Astrocyte (in vitro differentiated cells and primary cell): ENCODE measurements at regions not wholly inside any gene's neighbourhood (a gene's known extent, or its start where the extent isn't known, plus 50 kb on each side); places are given as distances from the start of the nearest gene placed in this dataset.

ENCODE experiments used
- DNase-seq: peaks from one replicate; pipeline ENCODE4 v3.0.0-alpha.2; 2010; ENCODE audit warnings: low read depth
- FAIRE-seq: peaks from 2 replicates; lab custom pipeline; 2011; peaks lifted over from hg19 to GRCh38; lab: Jason Lieb, UNC
- H2AFZ ChIP-seq: 2 replicates; pipeline ENCODE4 v1.6.0; 2012; ENCODE audit warnings: low read depth, low read length, inconsistent platforms
- H3K27ac ChIP-seq: 2 replicates; pipeline ENCODE4 v1.5.1; 2011; ENCODE audit warnings: low read depth, low read length, inconsistent platforms
- H3K27me3 ChIP-seq: 2 replicates; pipeline ENCODE4 v1.6.0; 2011; ENCODE audit warnings: low read length, inconsistent platforms; ENCODE audit not compliant: insufficient read depth
- H3K36me3 ChIP-seq: 2 replicates; pipeline ENCODE4 v1.5.1; 2011; ENCODE audit warnings: low read length, inconsistent platforms; ENCODE audit not compliant: insufficient read depth
- H3K4me1 ChIP-seq: 2 replicates; pipeline ENCODE4 v1.5.1; 2011; ENCODE audit warnings: low read length, inconsistent platforms; ENCODE audit not compliant: insufficient read depth
- H3K4me2 ChIP-seq: 2 replicates; pipeline ENCODE4 v1.6.0; 2012; ENCODE audit warnings: low read length, inconsistent platforms
- H3K4me3 ChIP-seq: 2 replicates; pipeline ENCODE4 v1.5.1; 2011; ENCODE audit warnings: low read depth, mild to moderate bottlenecking, low read length, inconsistent platforms; ENCODE audit not compliant: insufficient read depth
- H3K79me2 ChIP-seq: 2 replicates; pipeline ENCODE4 v1.6.0; 2012; ENCODE audit warnings: mild to moderate bottlenecking, low read length, inconsistent platforms; ENCODE audit not compliant: insufficient read depth
- H3K9ac ChIP-seq: 2 replicates; pipeline ENCODE4 v1.6.0; 2012; ENCODE audit warnings: mild to moderate bottlenecking, low read length, inconsistent platforms
- H3K9me3 ChIP-seq: 2 replicates; pipeline ENCODE4 v1.5.1; 2012; ENCODE audit warnings: low read depth, mild to moderate bottlenecking, low read length, inconsistent platforms; ENCODE audit not compliant: insufficient read depth
- H4K20me1 ChIP-seq: 2 replicates; pipeline ENCODE4 v1.6.0; 2012; ENCODE audit warnings: low read length, inconsistent platforms; ENCODE audit not compliant: insufficient read depth
- H3K27ac Mint-ChIP-seq: one replicate; pipeline ENCODE4 v1.8.0; 2021; ENCODE audit warnings: mild to moderate bottlenecking, mixed read lengths; ENCODE audit not compliant: unreplicated experiment
- H3K27me3 Mint-ChIP-seq: one replicate; pipeline ENCODE4 v1.8.0; 2021; ENCODE audit warnings: low read depth, mixed read lengths; ENCODE audit not compliant: unreplicated experiment
- H3K36me3 Mint-ChIP-seq: one replicate; pipeline ENCODE4 v1.8.0; 2021; ENCODE audit warnings: low read depth, mixed read lengths; ENCODE audit not compliant: unreplicated experiment
- H3K4me1 Mint-ChIP-seq: one replicate; pipeline ENCODE4 v1.8.0; 2021; ENCODE audit warnings: low read depth, mixed read lengths; ENCODE audit not compliant: unreplicated experiment
- H3K4me3 Mint-ChIP-seq: one replicate; pipeline ENCODE4 v1.8.0; 2021; ENCODE audit warnings: mild to moderate bottlenecking, moderate library complexity, mixed read lengths; ENCODE audit not compliant: unreplicated experiment
- H3K9me3 Mint-ChIP-seq: one replicate; pipeline ENCODE4 v1.8.0; 2021; ENCODE audit warnings: mild to moderate bottlenecking, mixed read lengths; ENCODE audit not compliant: unreplicated experiment
- EZH2 ChIP-seq: IDR thresholded peaks from 2 replicates; pipeline ENCODE4 v1.6.1; 2012; ENCODE audit warnings: mild to moderate bottlenecking, low read length, inconsistent platforms; ENCODE audit not compliant: insufficient read depth
- TF ChIP-seq, protein P1 (sequence below): IDR thresholded peaks from 2 replicates; pipeline ENCODE4 v1.5.1; 2011; ENCODE audit warnings: low read depth, mild to moderate bottlenecking, inconsistent platforms, low read length, moderate library complexity; ENCODE audit not compliant: insufficient read depth

- DNase-seq (no peak), FAIRE-seq (no peak)
- H3K27ac ChIP-seq: no peak overlapping the region
- Mint-ChIP-seq H3K4me3 (no peak overlapping the region), H3K4me1 (peaks cover 18% of the 10 kb centered on the region), H3K36me3 (no peaks in the 10 kb centered on the region), H3K9me3 (no peaks in the 10 kb centered on the region), H3K27ac (no peak overlapping the region), H3K27me3 (no peaks in the 10 kb centered on the region)
- H3K9ac ChIP-seq: no peak overlapping the region
- no peak for TF ChIP-seq EZH2
- TF ChIP-seq, protein P1, sequence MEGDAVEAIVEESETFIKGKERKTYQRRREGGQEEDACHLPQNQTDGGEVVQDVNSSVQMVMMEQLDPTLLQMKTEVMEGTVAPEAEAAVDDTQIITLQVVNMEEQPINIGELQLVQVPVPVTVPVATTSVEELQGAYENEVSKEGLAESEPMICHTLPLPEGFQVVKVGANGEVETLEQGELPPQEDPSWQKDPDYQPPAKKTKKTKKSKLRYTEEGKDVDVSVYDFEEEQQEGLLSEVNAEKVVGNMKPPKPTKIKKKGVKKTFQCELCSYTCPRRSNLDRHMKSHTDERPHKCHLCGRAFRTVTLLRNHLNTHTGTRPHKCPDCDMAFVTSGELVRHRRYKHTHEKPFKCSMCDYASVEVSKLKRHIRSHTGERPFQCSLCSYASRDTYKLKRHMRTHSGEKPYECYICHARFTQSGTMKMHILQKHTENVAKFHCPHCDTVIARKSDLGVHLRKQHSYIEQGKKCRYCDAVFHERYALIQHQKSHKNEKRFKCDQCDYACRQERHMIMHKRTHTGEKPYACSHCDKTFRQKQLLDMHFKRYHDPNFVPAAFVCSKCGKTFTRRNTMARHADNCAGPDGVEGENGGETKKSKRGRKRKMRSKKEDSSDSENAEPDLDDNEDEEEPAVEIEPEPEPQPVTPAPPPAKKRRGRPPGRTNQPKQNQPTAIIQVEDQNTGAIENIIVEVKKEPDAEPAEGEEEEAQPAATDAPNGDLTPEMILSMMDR: no peak
- H3K4me2 ChIP-seq: no peak overlapping the region
- no peaks in the 10 kb centered on the region for H3K4me1 ChIP-seq
- no peaks in the 10 kb centered on the region for H3K36me3 ChIP-seq
- H3K4me3 ChIP-seq: no peak overlapping the region
- H4K20me1 ChIP-seq: no peaks in the 10 kb centered on the region
- H3K79me2 ChIP-seq: no peaks in the 10 kb centered on the region
- H3K27me3 ChIP-seq: no peaks in the 10 kb centered on the region
- H2AFZ ChIP-seq: no peak overlapping the region
- no peaks in the 10 kb centered on the region for H3K9me3 ChIP-seq
These were observed 308.8 kb upstream of the TRPC7 start for GRCh38 chr5:136674178-136674577.

DNA sequence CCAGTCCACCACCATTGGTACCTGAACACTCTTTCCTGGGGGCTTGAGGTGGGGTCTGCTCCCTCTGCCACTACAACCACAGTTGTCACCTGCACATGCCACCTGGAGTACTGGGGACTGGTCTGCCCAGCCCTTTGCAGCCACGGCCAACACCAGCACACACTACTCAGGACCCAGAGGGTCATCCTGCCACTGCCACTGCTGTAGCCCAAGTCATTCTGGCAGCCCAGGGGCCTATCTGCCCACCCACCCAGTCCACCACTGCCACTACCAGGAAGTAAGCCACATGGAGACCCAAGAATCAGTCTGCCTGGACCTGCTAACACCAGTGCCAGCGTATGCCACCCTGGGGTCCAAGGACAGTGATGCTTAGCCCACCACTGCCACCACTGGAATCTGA lies 302.4 kb upstream of the TRPC7 start:
- Mint-ChIP-seq H3K36me3 (no peaks in the 10 kb centered on the region), H3K4me3 (no peak overlapping the region), H3K27ac (no peak overlapping the region), H3K27me3 (no peaks in the 10 kb centered on the region), H3K4me1 (no peaks in the 10 kb centered on the region), H3K9me3 (no peaks in the 10 kb centered on the region)
- Histone ChIP-seq H3K79me2 (no peaks in the 10 kb centered on the region), H4K20me1 (no peaks in the 10 kb centered on the region), H3K27ac (no peak overlapping the region), H3K9ac (no peak overlapping the region), H3K9me3 (no peaks in the 10 kb centered on the region), H3K4me2 (no peak overlapping the region), H3K27me3 (no peaks in the 10 kb centered on the region), H3K36me3 (no peaks in the 10 kb centered on the region), H3K4me1 (no peaks in the 10 kb centered on the region), H2AFZ (no peak overlapping the region), H3K4me3 (no peak overlapping the region)
- TF ChIP-seq EZH2: no peak
- TF ChIP-seq, protein P1: no peak
- DNase-seq: no peak
- no peak for FAIRE-seq

DNA sequence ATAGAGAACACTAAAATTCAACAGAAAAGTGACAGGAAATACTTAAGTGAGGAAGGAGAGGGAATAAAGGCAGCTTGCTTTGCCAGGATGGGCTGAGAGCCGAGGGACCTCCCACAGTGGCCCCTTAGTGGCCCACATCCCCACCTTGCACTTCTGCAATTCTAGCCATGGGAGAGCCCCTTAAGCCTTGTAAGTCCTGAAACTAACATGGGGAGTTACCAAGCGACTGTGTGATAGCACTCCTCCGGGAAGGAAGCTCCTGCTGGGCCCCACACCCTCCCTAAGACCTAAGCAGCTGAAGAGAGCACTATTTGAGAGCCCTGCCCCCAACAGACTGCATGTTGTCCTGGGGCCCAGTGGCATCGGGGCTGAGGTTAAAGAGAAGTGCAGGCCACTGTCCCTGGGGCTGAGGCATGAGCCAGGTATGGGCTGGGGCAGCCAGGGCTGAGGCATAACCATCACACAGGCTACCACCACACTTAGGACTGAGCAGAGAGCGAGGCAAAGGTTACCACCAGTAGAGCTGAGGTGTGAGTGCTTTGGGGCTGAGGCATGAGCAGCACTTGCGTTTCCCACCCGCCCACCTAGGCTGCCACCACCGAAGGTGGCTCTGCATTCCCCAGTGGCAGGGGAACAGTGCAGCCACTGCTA lies 301.8 kb upstream of the TRPC7 start:
- Histone ChIP-seq H3K27ac (no peak overlapping the region), H3K36me3 (no peaks in the 10 kb centered on the region), H3K4me3 (no peak overlapping the region), H3K27me3 (no peaks in the 10 kb centered on the region), H3K9ac (no peak overlapping the region), H3K9me3 (no peaks in the 10 kb centered on the region), H3K79me2 (no peaks in the 10 kb centered on the region), H4K20me1 (no peaks in the 10 kb centered on the region), H3K4me2 (no peak overlapping the region), H2AFZ (no peak overlapping the region), H3K4me1 (no peaks in the 10 kb centered on the region)
- Mint-ChIP-seq H3K9me3 (no peaks in the 10 kb centered on the region), H3K4me3 (no peak overlapping the region), H3K27me3 (no peaks in the 10 kb centered on the region), H3K27ac (no peak overlapping the region), H3K4me1 (no peaks in the 10 kb centered on the region), H3K36me3 (no peaks in the 10 kb centered on the region)
- no peak for FAIRE-seq
- TF ChIP-seq, protein P1: no peak
- no peak for TF ChIP-seq EZH2
- no peak for DNase-seq
